WTC11 (cell line): ENCODE measurements at regions not wholly inside any gene's neighbourhood (a gene's known extent, or its start where the extent isn't known, plus 50 kb on each side); places are given as distances from the start of the nearest gene placed in this dataset.

Experiments
- ATAC-seq: fragments of 200-7000 bp; cut with Tn5 transposase; 2 replicates; pipeline ENCODE4 v1.10.0; 2021; ENCODE audit warnings: mild to moderate bottlenecking, moderate library complexity
- CTCF ChIA-PET: fragments of 300-600 bp; sonication (Branson Sonifier 250); formaldehyde crosslinking; loops from one replicate; lab custom pipeline; 2021; ENCODE audit warnings: antibody characterized with exemption; lab: Charles Lee
- POLR2A ChIA-PET: fragments of 350-600 bp; sonication (Branson Sonifier 250); formaldehyde crosslinking; loops from one replicate; lab custom pipeline; 2021; ENCODE audit warnings: antibody characterized with exemption; lab: Charles Lee
- DNase-seq: peaks from one replicate; pipeline ENCODE4 v3.0.0; 2021; ENCODE audit warnings: low spot score
- H3K27ac Mint-ChIP-seq: 2 replicates; pipeline ENCODE4 v1.8.0; 2021; ENCODE audit warnings: mixed read lengths
- H3K27me3 Mint-ChIP-seq: 2 replicates; pipeline ENCODE4 v1.8.0; 2021; ENCODE audit warnings: low read depth, mild to moderate bottlenecking, moderate library complexity, mixed read lengths
- H3K36me3 Mint-ChIP-seq: 2 replicates; pipeline ENCODE4 v1.8.0; 2021; ENCODE audit warnings: mixed read lengths
- H3K4me1 Mint-ChIP-seq: 2 replicates; pipeline ENCODE4 v1.8.0; 2022; ENCODE audit warnings: mixed read lengths
- H3K4me3 Mint-ChIP-seq: 2 replicates; pipeline ENCODE4 v1.8.0; 2021; ENCODE audit warnings: mild to moderate bottlenecking, moderate library complexity, mixed read lengths
- H3K9me3 Mint-ChIP-seq: 2 replicates; pipeline ENCODE4 v1.8.0; 2021; ENCODE audit warnings: mixed read lengths
- CBFB ChIP-seq: sonication (generic); formaldehyde crosslinking; IDR thresholded peaks from 2 replicates; pipeline ENCODE4 v1.8.1; 2022; ENCODE audit warnings: mild to moderate bottlenecking, low read depth, missing genetic modification reagents
- EMX1 ChIP-seq: fragments of 250-450 bp; sonication (Bioruptor Pico); IDR thresholded peaks from 2 replicates; pipeline ENCODE4 v1.8.0; 2021; ENCODE audit warnings: mild to moderate bottlenecking
- GABPB1 ChIP-seq: sonication (generic); formaldehyde crosslinking; IDR thresholded peaks from 2 replicates; pipeline ENCODE4 v1.8.1; 2023; ENCODE audit warnings: mild to moderate bottlenecking, missing genetic modification reagents
- GRHL2 ChIP-seq: fragments of 250-450 bp; sonication (Bioruptor Pico); IDR thresholded peaks from 2 replicates; pipeline ENCODE4 v1.8.0; 2022; ENCODE audit warnings: mild to moderate bottlenecking, moderate library complexity; ENCODE audit not compliant: insufficient replicate concordance, severe bottlenecking
- IRF2 ChIP-seq: sonication (generic); formaldehyde crosslinking; IDR thresholded peaks from 2 replicates; pipeline ENCODE4 v1.8.0; 2022; ENCODE audit warnings: low read depth, missing genetic modification reagents, borderline replicate concordance
- JAZF1 ChIP-seq: fragments of 250-450 bp; sonication (Bioruptor Pico); IDR thresholded peaks from 2 replicates; pipeline ENCODE4 v1.9.0; 2021; ENCODE audit warnings: moderate library complexity, mild to moderate bottlenecking, inconsistent platforms
- MXD4 ChIP-seq: fragments of 250-450 bp; sonication (Bioruptor Pico); IDR thresholded peaks from 2 replicates; pipeline ENCODE4 v1.8.0; 2021; ENCODE audit warnings: mild to moderate bottlenecking, moderate library complexity, borderline replicate concordance
- MYBL2 ChIP-seq: sonication (generic); formaldehyde crosslinking; IDR thresholded peaks from 2 replicates; pipeline ENCODE4 v1.8.1; 2023; ENCODE audit warnings: mild to moderate bottlenecking, moderate library complexity, missing genetic modification reagents
- NFATC4 ChIP-seq: fragments of 250-450 bp; sonication (Bioruptor Pico); IDR thresholded peaks from 2 replicates; pipeline ENCODE4 v1.9.0; 2021; ENCODE audit warnings: mild to moderate bottlenecking
- NFYB ChIP-seq: sonication (generic); formaldehyde crosslinking; conservative IDR thresholded peaks from 2 replicates; pipeline ENCODE4 v1.8.0; 2022; ENCODE audit warnings: low read depth, missing genetic modification reagents
- OVOL2 ChIP-seq: fragments of 250-450 bp; sonication (Bioruptor Pico); IDR thresholded peaks from 2 replicates; pipeline ENCODE4 v1.9.0; 2021; ENCODE audit warnings: mild to moderate bottlenecking, borderline replicate concordance
- RELA ChIP-seq: sonication (generic); formaldehyde crosslinking; IDR thresholded peaks from 2 replicates; pipeline ENCODE4 v1.8.1; 2022; ENCODE audit warnings: missing genetic modification reagents, mild to moderate bottlenecking, borderline replicate concordance
- SMAD4 ChIP-seq: sonication (generic); formaldehyde crosslinking; IDR thresholded peaks from 2 replicates; pipeline ENCODE4 v1.8.0; 2022; ENCODE audit warnings: mild to moderate bottlenecking, missing genetic modification reagents
- ZNF138 ChIP-seq: sonication (generic); formaldehyde crosslinking; conservative IDR thresholded peaks from 2 replicates; pipeline ENCODE4 v1.8.1; 2022; ENCODE audit warnings: mild to moderate bottlenecking, moderate library complexity, missing genetic modification reagents
- ZNF219 ChIP-seq: sonication (generic); formaldehyde crosslinking; IDR thresholded peaks from 2 replicates; pipeline ENCODE4 v1.8.0; 2023; ENCODE audit warnings: missing genetic modification reagents, mild to moderate bottlenecking, borderline replicate concordance
- ZNF423 ChIP-seq: fragments of 250-450 bp; sonication (Bioruptor Pico); IDR thresholded peaks from 2 replicates; pipeline ENCODE4 v2.1.2; 2022; ENCODE audit warnings: mild to moderate bottlenecking, moderate library complexity
- TF ChIP-seq, protein P1 (sequence below): sonication (generic); formaldehyde crosslinking; IDR thresholded peaks from 2 replicates; pipeline ENCODE4 v1.8.1; 2023; ENCODE audit warnings: mild to moderate bottlenecking, missing genetic modification reagents, borderline replicate concordance
- TF ChIP-seq, protein P2 (sequence below): sonication (generic); formaldehyde crosslinking; IDR thresholded peaks from 2 replicates; pipeline ENCODE4 v1.8.0; 2022; ENCODE audit warnings: mild to moderate bottlenecking, missing genetic modification reagents
- TF ChIP-seq, protein P3 (sequence below): sonication (generic); formaldehyde crosslinking; IDR thresholded peaks from 2 replicates; pipeline ENCODE4 v1.8.1; 2023; ENCODE audit warnings: mild to moderate bottlenecking, missing genetic modification reagents, moderate library complexity
- TF ChIP-seq, protein P4 (sequence below): sonication (generic); formaldehyde crosslinking; conservative IDR thresholded peaks from 2 replicates; pipeline ENCODE4 v1.8.1; 2022; ENCODE audit warnings: mild to moderate bottlenecking, missing genetic modification reagents
- TF ChIP-seq, protein P5 (sequence below): fragments of 250-450 bp; sonication (Bioruptor Pico); IDR thresholded peaks from 2 replicates; pipeline ENCODE4 v1.9.0; 2021; ENCODE audit warnings: mild to moderate bottlenecking, borderline replicate concordance
- TF ChIP-seq, protein P6 (sequence below): sonication (generic); formaldehyde crosslinking; IDR thresholded peaks from 2 replicates; pipeline ENCODE4 v1.8.1; 2023; ENCODE audit warnings: mild to moderate bottlenecking, moderate library complexity, missing genetic modification reagents

DNA sequence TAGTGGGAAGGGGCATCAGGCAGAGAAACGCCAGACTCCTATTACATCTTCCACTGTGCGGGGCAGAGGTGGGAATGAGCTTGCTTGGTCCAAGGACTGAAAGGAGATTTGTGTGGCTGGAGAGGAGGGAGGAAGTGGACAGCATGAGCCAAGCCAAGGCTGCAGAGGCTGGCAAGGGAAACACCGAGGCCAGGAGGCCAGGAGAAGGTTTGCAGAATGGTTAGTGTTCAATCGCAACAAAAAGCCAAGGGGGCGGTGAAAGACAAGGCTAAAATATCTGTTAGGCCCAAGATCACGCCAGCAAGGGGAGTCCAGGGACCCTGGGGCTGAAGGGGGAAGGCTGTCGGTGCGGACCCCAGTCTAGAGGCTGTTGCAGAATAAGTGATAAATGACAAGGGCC is 75.8 kb downstream of the CPN2 start (continued):
- no peak for TF ChIP-seq MXD4
- TF ChIP-seq, protein P1, sequence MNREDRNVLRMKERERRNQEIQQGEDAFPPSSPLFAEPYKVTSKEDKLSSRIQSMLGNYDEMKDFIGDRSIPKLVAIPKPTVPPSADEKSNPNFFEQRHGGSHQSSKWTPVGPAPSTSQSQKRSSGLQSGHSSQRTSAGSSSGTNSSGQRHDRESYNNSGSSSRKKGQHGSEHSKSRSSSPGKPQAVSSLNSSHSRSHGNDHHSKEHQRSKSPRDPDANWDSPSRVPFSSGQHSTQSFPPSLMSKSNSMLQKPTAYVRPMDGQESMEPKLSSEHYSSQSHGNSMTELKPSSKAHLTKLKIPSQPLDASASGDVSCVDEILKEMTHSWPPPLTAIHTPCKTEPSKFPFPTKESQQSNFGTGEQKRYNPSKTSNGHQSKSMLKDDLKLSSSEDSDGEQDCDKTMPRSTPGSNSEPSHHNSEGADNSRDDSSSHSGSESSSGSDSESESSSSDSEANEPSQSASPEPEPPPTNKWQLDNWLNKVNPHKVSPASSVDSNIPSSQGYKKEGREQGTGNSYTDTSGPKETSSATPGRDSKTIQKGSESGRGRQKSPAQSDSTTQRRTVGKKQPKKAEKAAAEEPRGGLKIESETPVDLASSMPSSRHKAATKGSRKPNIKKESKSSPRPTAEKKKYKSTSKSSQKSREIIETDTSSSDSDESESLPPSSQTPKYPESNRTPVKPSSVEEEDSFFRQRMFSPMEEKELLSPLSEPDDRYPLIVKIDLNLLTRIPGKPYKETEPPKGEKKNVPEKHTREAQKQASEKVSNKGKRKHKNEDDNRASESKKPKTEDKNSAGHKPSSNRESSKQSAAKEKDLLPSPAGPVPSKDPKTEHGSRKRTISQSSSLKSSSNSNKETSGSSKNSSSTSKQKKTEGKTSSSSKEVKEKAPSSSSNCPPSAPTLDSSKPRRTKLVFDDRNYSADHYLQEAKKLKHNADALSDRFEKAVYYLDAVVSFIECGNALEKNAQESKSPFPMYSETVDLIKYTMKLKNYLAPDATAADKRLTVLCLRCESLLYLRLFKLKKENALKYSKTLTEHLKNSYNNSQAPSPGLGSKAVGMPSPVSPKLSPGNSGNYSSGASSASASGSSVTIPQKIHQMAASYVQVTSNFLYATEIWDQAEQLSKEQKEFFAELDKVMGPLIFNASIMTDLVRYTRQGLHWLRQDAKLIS (CRISPR knock-in tag): no peak
- no peak for TF ChIP-seq JAZF1 (CRISPR knock-in tag)
- TF ChIP-seq OVOL2 (CRISPR knock-in tag): no peak

DNA sequence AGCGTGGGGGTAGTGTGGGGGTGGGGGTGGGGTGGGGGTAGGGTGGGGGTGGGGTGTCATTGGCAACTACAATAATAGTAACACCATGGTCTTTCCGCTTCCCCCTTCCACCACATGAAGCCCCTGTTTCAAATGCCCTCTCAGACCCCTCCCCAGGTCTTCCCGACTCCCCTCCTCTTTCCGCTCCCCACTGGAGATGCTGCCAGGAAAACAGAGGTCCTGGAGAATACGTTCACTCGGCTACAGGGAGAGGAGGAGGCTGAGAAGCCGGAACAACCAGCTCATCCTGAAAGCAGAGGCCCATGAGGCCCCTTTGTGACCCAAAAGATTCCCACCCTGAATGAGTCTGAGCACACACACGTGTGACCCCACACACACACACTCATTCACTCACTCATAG is 75.4 kb downstream of the CPN2 start:
- peak; percentile 6 for DNase-seq
- peaks cover 6% of the 10 kb centered on the region for H3K36me3 Mint-ChIP-seq
- ATAC-seq: no peak; the same call in 1 of the 2 replicates
- no peaks in the 10 kb centered on the region; the same call in 1 of the 2 replicates for H3K27me3 Mint-ChIP-seq
- H3K4me3 Mint-ChIP-seq: no peak overlapping the region
- ChIA-PET POLR2A (interaction anchor here (0.6 kb wide), 1 partner anchor 459 kb away, joined by 3 read pairs; no protein-coding TSS in a partner anchor), CTCF (interaction anchor here (0.6 to 1.2 kb wide), 3 partner anchors 25 to 40 kb away, joined by 3 read pairs; no protein-coding TSS in a partner anchor)
- peaks cover 39% of the 10 kb centered on the region for H3K4me1 Mint-ChIP-seq
- peaks cover 6% of the 10 kb centered on the region for H3K9me3 Mint-ChIP-seq
- TF ChIP-seq, protein P2, sequence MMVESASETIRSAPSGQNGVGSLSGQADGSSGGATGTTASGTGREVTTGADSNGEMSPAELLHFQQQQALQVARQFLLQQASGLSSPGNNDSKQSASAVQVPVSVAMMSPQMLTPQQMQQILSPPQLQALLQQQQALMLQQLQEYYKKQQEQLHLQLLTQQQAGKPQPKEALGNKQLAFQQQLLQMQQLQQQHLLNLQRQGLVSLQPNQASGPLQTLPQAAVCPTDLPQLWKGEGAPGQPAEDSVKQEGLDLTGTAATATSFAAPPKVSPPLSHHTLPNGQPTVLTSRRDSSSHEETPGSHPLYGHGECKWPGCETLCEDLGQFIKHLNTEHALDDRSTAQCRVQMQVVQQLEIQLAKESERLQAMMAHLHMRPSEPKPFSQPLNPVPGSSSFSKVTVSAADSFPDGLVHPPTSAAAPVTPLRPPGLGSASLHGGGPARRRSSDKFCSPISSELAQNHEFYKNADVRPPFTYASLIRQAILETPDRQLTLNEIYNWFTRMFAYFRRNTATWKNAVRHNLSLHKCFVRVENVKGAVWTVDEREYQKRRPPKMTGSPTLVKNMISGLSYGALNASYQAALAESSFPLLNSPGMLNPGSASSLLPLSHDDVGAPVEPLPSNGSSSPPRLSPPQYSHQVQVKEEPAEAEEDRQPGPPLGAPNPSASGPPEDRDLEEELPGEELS (CRISPR knock-in tag): no peak
- TF ChIP-seq IRF2 (CRISPR knock-in tag): no peak
- TF ChIP-seq, protein P3, sequence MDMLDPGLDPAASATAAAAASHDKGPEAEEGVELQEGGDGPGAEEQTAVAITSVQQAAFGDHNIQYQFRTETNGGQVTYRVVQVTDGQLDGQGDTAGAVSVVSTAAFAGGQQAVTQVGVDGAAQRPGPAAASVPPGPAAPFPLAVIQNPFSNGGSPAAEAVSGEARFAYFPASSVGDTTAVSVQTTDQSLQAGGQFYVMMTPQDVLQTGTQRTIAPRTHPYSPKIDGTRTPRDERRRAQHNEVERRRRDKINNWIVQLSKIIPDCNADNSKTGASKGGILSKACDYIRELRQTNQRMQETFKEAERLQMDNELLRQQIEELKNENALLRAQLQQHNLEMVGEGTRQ (CRISPR knock-in tag): no peak
- TF ChIP-seq NFATC4: no peak
- TF ChIP-seq GRHL2 (CRISPR knock-in tag): no peak
- TF ChIP-seq, protein P4, sequence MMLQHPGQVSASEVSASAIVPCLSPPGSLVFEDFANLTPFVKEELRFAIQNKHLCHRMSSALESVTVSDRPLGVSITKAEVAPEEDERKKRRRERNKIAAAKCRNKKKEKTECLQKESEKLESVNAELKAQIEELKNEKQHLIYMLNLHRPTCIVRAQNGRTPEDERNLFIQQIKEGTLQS (CRISPR knock-in tag): no peak
- no peak for TF ChIP-seq ZNF423 (CRISPR knock-in tag)
- no peak for TF ChIP-seq RELA (CRISPR knock-in tag)
- TF ChIP-seq ZNF219: no peak
- no peak for TF ChIP-seq CBFB (CRISPR knock-in tag)
- TF ChIP-seq, protein P5, sequence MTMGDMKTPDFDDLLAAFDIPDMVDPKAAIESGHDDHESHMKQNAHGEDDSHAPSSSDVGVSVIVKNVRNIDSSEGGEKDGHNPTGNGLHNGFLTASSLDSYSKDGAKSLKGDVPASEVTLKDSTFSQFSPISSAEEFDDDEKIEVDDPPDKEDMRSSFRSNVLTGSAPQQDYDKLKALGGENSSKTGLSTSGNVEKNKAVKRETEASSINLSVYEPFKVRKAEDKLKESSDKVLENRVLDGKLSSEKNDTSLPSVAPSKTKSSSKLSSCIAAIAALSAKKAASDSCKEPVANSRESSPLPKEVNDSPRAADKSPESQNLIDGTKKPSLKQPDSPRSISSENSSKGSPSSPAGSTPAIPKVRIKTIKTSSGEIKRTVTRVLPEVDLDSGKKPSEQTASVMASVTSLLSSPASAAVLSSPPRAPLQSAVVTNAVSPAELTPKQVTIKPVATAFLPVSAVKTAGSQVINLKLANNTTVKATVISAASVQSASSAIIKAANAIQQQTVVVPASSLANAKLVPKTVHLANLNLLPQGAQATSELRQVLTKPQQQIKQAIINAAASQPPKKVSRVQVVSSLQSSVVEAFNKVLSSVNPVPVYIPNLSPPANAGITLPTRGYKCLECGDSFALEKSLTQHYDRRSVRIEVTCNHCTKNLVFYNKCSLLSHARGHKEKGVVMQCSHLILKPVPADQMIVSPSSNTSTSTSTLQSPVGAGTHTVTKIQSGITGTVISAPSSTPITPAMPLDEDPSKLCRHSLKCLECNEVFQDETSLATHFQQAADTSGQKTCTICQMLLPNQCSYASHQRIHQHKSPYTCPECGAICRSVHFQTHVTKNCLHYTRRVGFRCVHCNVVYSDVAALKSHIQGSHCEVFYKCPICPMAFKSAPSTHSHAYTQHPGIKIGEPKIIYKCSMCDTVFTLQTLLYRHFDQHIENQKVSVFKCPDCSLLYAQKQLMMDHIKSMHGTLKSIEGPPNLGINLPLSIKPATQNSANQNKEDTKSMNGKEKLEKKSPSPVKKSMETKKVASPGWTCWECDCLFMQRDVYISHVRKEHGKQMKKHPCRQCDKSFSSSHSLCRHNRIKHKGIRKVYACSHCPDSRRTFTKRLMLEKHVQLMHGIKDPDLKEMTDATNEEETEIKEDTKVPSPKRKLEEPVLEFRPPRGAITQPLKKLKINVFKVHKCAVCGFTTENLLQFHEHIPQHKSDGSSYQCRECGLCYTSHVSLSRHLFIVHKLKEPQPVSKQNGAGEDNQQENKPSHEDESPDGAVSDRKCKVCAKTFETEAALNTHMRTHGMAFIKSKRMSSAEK (CRISPR knock-in tag): no peak
- no peak for TF ChIP-seq NFYB
- TF ChIP-seq GABPB1 (CRISPR knock-in tag): no peak
- TF ChIP-seq, protein P6, sequence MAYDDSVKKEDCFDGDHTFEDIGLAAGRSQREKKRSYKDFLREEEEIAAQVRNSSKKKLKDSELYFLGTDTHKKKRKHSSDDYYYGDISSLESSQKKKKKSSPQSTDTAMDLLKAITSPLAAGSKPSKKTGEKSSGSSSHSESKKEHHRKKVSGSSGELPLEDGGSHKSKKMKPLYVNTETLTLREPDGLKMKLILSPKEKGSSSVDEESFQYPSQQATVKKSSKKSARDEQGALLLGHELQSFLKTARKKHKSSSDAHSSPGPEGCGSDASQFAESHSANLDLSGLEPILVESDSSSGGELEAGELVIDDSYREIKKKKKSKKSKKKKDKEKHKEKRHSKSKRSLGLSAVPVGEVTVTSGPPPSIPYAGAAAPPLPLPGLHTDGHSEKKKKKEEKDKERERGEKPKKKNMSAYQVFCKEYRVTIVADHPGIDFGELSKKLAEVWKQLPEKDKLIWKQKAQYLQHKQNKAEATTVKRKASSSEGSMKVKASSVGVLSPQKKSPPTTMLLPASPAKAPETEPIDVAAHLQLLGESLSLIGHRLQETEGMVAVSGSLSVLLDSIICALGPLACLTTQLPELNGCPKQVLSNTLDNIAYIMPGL (CRISPR knock-in tag): no peak
- TF ChIP-seq EMX1: no peak
- TF ChIP-seq SMAD4 (CRISPR knock-in tag): no peak
- TF ChIP-seq MYBL2: no peak
- no peak for TF ChIP-seq ZNF138 (CRISPR knock-in tag)
- peak overlapping the region; percentile 17; the same call in 1 of the 2 replicates for H3K27ac Mint-ChIP-seq
